AG08396 (cell line): ENCODE measurements at regions not wholly inside any gene's neighbourhood (a gene's known extent, or its start where the extent isn't known, plus 50 kb on each side); places are given as distances from the start of the nearest gene placed in this dataset.
"Not testable (repeated sequence)": the region's sequence is repeated elsewhere in the genome, so short reads cannot be mapped to it uniquely, and the experiment has no call there.

Source experiments
- DNase-seq: peaks from one replicate; pipeline ENCODE4 v3.0.0; 2012; ENCODE audit warnings: low spot score, mixed read lengths

DNA sequence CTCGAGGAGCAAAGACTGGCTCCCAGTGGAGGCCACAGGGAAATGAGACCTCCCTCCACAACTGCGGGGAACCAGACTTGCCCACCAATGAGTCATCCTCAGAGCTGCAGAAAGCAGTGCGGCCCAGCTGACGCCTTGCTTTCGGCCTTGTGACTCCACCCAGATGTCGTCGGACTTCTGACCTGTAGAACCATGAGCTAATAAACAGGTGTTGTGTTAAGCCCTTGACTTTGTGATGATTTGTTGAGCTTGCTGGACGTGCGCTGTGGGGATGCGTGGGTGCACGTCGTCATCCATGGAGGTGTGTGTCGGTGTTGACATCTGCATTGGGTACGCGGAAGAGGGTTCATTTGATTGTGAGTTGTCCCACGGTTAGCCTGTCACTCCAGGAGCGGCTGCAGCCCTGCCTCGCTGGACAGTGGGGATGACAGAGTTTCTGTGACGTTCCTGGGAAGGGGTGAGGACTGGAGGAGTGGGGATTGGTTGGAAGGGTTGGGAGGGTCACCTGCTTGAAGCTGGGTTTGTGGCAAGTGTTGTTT is 154.1 kb downstream of the SH3BP4 start:
- DNase-seq, result no peak

DNA sequence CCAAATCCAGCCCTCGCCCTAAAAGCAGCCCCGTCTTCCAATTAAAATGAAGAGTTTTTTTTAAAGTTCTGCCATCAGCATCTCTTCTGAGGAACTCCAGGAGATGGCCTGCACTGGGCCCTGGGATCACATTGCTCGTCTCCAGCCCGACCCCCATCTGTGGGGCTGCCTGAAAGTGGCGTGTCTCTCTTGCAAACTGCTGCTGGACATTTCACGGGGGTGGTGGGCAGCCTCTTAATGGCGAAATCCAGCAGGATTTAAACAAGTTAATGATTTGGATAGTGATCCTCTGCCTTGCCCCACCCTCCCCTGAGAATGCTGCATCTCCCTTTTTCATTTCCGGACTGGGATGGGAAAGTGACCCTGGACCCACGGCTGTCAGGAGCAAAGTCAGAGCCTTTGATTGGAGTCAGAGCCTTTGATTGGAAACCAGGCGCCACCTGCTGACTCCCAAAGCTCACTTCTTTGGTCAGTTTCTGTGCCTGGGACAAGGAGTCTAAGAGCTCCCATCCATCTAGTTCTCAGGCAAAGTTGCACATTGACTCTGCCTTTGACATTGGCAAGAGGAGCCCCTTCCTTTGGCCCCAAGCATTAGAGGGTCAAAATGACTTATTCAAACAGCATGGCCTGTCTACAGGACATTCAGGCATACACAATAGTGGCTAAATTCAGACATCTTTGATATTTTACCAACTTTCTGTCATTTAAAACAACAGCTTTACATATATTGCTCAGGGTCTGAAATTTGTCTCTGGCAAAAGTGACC is 155.2 kb downstream of the SH3BP4 start:
- peak; percentile 81 for DNase-seq

DNA sequence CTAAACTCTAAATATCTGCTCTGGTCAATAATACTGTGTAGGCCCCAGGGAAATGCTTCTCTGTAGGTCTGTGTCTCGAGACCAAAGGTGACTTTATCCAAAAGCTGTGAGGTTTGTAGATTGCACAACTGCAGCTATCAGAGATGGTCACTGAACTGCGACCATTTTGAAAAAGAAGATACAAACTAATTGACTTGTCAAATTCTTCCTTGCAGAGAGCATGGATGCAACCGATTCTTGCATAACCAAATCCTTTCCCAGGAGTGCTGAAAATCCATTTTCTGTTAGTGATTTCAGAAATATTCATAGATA is 155.8 kb downstream of the SH3BP4 start:
- DNase-seq, result no peak

DNA sequence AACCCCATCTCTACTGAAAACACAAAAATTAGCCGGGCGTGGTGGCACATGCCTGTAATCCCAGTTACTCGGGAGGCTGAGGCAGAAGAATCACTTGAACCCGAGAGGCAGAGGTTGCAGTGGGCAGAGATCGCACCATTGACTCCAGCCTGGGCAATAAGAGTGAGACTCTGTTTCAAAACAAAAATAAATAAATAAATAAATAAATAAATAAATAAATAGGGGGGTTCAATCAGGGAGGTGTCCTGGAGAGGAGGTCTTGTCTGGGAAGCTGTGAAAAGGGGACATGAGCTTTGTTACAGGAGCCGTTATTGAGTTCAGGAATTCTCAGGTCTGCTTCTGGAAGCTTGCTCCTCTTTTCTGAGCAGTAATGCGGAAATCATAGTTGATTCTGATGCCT is 157.7 kb downstream of the SH3BP4 start:
- not testable (repeated sequence) for DNase-seq

DNA sequence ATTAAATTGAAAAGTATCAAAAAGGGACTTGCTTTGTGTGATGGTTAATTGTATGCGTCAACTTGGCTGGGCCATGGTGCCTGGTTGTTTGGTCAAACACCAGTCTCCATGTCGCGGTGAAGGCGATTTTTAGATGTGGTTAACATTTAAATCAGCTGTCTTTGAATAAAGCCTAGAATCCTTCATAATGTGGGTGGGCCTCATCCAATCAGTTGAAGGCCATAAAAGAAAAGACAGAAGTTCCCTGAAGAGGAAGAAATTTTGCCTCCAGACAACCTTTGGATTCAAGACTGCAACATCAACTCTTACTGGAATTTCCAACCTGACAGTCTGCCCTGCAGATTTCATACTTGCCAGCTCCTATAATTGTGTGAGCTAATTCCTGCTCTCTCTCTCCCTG is 160.5 kb downstream of the SH3BP4 start:
- no peak for DNase-seq

DNA sequence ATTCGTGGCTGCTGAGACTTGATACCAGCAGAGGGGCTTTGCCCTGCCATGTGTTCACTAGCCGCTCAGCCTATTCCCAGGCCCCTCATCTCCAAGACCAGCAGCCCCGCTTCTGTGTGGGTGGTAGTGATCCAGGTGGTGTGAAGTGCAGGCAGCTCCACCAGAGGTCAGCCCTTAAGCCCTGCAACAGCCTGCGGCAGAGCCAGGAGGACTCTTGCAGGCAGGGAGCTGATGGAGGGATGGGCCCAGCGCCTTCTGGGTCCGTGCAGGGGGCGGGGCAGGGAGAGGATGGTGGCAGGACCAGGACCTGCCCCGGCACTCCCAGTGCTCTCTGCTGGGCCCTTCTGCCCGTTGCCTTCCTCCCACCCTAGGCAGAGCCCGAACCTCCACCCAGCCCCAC is 162.0 kb downstream of the SH3BP4 start:
- DNase-seq, result no peak

DNA sequence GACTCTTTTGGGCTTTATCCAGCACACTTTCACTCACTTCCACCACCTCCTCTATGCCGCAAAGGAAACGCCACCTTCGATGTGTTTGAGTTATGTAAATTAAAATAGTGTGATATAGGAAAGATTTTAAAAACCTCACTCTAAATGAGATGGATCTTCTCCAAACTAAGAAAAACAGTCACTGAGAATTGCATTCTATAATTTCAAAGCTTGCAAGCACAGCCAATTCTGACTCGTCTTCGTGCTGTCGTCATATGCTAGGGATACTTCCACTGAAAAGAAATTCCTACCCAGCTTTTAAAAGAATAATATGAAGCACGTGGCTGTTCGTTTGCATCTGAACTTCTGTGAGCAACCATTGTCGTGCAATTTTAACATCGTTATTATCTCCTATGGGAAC is 162.5 kb downstream of the SH3BP4 start:
- DNase-seq, result no peak

DNA sequence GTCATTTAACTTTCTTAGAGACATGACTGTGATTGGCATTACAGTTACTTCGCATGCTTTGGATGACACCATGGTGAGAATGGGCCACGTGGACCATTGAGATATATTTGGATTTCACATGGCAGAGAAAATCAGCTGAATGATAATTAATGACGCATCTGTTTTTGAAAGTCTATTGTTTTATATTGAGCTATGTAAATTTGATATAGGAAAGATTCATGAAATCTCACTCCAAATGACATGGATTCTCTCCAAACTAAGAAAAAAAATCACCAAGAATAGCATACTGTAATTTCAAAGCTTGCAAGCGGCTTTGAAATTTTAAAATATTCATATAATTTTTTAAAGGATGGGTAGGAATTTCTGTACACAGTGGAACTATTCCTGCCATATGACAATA is 163.7 kb downstream of the SH3BP4 start:
- DNase-seq, result no peak

DNA sequence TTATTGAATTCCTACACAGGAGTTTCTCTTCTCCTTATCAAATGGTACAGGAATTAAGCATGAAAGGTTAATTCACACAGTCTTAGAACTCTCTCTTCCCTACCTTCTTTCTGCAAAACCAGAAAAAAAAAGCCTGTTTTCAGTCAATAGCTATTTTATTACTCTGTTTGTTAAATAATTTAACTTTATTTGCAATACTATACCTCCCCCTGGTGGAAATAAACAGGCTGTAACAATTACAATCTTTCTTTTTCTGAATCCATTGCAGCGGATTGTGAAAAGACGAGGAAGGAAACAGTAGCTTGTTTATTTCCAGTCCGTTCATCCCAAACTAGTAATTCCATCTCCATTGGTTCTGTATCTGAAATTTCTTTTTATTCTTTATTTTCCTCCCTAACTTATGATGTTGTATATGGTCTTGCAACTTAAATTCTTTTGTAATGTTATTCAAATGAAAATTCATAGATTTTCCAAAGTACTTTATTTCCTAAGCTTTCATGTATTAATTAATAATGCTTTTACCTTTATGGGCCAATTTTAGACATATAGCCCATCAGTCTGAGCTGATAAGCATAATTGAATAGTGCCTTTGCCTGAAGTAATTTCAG is 165.2 kb downstream of the SH3BP4 start:
- peak; percentile 44 for DNase-seq

DNA sequence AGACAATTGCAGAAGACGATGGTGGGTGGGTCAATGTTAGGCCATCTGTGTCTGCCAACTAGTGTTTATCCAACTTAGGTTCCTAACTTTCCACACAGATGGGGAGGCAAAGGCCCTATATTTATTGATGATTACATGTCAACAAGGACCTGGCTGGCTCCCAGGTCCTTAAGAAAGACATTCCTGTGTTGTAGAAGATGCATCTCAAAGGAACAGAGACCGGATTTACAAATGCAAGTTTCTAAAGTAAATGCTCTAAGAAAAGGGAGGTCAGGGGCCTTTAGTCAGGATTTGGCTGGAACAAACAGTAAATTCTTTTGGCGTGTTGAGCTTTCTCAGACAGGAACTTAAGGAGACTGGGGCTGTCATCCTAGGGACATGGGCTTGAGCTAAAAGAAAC is 175.0 kb downstream of the SH3BP4 start:
- DNase-seq, result no peak

DNA sequence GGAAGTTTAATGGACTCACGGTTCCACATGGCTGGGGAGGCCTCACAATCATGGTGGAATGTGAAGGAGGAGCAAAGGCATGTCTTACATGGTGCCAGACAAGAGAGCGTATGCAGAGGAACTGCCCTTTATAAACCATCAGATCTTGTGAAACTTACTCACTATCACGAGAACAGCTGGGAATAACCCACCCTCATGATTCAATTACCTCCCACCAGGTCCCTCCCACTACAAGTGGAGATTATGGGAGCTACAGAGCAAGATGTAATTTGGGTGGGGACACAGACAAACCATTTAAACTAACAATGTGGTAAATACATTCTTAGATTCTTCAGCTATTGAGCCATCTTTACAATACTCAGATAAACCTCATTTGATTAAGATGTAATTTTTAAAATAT is 176.1 kb downstream of the SH3BP4 start:
- DNase-seq, result no peak

DNA sequence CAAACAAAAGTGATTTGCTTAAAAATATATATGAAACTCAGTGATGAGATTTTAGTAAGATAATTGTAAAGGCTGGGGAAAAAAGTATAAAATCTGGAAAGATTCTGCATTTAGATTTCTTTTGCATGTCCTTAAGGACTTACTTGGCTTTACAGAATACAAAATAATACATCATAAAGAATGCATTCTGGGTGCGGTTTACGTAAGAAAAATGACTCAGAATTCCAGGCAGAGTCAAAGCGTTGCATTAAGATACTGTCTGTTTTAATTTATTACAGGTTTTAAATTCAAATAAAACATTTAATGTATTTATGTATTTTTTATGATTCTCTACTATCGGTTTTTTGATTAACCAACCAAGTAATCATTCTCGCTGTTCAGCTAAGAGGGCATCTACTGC is 178.0 kb downstream of the SH3BP4 start:
- no peak for DNase-seq

DNA sequence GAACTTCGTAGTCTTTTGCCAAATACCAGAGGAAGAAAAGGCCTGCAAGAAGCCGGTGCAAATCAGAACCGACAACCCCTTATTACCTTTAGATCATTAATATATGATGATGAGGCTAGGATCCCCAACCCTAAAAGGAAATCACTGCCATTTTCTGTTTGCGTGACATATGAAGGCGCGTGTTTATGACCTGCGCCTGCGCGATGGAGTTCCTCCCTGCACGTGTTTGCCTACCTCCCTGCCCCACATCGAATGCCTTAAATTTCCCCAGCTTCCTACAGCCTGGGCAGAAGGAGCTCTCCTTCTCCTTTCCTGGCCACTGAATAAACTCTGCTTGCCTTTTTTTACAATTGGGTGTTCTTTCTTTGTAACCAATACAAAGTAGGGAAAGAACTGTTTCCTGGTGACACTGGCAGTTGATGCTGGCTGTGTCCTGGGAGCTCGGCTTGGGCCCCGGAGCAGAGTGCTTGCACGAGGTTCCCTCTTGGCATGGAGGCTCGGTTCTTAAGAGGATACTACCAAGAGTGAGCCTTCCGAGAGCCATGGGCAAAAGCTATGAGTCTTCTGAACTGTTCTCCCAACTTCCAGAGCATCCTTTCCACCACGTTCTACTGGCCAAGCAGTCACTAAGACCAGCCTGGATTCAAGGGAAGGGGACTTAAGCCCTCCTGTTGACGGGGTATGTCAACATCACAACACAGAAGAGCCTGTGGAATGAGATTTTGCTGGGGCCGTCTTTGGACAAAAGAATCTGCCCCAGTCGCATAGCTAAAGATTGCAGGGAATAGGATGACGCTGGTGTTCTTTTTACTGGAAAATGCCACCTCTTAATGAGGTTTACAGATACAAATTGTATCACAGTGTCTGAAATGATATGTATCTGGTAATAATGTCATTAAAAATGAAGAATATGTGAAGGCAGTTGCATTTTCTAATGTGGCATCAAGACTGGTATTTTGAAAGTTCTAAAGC is 179.8 kb downstream of the SH3BP4 start:
- DNase-seq, result no peak

DNA sequence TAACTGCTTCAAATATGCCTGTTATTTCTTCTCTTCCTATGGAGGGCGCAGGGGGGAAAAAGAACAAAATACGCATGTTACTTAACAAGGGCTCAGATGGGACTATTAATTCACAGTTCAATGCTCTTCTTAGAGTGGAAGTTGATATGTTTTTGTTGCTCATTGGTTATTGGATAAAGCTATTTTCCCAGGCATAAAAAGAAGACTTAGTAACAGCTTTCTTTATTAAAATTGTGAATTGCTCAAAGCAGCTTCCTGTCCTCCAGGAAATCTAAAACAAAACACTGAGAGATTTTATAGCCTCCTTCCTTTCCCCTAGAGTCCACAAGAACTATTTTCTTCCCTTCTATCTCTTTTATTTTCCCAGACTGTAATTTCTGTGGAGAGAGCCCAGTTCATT is 180.8 kb downstream of the SH3BP4 start:
- no peak for DNase-seq

DNA sequence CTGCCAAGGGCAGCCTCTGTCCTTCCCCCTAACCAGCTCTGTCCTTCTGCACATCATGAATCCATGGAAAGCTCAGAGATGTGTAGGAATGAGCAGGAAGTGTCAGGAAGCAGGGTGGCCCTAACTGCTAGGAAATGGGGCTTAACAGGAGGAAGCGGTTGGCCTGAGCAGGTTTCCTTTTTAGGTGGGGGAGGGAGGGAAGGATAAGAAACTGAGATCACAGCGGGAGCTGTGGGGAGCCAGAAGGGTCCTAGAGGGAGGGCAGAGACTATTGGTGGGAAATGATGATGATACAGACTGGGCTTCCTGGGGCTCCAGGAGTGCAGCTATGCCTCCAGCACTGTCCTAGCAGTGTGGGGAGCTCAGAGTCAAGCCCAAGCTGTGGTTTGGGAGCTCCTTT is 182.0 kb downstream of the SH3BP4 start:
- DNase-seq, result no peak

DNA sequence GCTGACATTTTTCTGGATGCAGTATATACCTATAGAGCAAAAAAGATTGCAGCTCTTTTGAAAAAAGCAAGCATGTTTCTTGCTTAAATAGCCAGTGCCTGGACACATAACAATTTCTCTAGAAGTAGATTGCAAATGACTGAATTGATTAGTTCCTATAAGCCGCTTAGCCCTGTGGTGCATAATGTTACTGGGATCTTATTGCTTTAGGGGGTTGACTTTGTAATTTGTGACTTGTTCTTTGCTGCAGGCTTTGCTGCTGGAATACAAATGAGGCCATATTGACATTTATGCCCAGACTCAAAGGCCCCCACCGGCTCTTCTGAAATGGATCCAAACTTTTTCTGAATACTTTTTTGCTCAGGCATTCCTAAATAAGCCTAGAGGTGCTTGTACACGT is 182.6 kb downstream of the SH3BP4 start:
- no peak for DNase-seq

DNA sequence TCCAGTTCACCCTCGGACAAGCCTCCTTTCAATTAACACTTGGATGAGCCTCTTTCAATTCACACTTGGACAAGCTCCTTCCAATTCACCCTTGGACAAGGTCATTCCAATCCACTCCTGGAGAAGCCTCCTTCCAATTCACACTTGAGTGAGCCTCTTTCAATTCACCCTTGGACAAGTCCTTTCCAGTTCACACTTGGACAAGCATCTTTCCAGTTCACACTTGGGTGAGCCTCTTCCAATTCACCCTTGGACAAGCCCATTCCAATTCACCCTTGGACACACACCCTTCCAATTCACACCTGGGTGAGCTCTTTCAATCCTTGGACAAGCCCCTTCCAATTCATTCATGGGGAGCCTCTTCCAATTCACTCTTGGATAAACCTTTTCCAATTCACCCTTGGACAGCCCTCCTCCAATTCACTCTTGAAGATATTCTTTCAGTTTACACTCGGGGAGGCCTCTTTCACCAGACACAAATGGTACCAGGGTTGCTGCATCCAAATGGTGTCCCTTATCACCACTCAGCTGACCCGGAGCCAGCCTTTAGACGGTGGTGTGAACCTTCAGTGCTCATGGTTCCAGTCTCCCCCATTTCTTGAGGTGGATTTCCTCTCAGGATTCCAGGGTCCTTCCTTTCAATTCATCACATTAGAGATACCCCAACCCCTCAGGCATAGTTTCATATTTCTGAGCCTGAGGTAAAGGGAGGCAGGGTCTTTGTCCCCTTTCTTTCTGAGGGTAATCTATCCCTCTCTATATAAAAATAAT is 183.6 kb downstream of the SH3BP4 start:
- no peak for DNase-seq

DNA sequence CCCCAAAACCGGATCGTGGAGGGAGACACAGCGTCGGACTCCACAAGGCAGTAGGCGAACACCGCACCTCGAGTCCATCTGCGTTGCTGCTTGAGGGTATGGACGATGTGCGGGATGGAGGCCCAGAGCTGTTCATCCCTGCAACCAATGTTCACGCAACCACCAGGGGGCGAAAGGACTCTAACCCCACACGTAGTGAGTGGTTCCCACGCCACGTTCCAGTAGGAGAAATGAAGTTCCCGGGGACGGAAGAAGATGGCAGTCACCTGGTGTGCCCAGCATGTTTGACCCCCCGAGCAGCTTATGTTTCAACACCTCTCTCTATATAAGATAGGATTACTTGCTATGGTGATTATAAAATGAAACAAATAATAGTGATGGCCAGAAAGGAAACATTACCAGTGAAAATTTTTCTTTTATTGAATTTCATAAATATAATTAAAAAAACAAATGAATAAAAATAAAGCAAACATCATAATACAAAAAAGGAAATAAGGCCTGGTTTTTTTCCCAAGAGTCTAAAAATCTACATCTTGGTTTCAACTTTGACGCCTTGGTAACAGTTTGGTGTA is 184.3 kb downstream of the SH3BP4 start:
- DNase-seq, result peak; percentile 80

DNA sequence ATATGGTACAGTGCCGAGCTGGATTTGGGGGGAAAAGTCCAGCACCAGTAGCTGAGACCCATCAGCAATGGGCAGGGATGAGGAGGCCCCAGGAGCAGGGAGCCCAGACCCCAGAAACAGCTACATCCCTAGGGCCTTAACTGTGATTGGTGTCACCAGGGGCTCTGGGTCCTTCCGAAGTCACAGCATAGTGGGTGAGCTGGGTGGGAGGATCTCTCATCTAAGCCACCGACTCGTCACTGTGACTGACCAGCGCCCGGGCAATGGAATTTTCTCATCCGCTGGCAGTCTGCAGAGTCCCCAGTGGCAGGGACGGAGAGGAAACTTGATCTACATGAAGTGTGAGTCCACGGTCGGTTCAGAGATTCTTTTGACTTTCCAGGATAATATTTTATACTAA is 186.5 kb downstream of the SH3BP4 start:
- no peak for DNase-seq

DNA sequence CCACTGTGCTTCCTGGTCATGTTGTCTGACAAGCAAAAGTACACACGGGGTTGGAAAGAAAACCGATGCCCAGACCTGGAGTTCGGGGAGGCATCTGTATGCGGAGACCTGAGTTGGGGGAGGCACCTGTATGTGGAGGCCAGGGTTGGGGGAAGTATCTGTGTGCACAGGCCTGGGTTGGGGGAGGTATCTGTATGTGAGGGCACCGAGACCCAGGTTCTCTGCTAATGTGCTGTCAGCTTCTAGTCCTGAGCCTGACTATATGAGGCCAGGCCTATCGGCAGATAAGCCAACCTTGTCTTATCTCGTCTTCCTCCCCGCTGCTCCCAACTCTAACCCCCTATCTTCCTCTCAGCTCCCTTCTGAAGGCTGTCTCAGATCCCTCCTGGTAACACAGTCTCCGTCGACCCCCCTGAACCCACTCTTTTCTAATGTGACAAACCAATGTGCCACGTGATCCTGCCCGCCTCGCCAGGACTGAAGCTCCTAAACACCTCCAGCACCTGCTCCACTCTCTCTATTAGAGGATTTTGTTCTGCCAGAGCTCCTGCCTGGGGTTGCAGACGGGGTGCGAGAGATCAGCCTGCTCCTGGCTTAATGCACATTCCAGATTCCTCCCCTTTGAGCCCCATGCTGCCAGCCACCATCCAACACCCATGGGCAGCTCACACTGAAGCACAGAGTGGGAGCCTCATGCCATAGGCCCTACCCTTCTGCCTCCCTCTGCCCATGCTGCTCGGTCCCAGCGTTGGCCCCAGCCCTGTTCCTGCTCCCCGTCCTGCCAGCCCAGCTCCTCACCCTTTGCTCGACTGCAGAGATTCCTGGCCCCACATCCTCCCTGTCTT is 188.4 kb downstream of the SH3BP4 start:
- no peak for DNase-seq

DNA sequence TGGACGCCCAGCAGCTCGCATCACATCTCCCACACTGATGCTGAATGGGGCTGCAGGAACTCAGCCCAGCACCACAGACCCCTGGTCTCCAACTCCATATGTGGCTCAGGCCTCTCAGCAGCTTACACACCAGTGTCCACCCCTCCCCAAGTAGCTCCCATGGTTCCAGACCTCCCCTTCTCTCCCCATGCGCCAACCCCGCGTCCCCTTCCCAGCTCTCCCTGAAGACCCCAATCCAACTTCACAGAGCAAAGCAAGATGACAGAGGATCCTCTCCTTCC is 188.9 kb downstream of the SH3BP4 start:
- no peak for DNase-seq
